ENCODE measurements at regions not wholly inside any gene's neighbourhood (a gene's known extent, or its start where the extent isn't known, plus 50 kb on each side); places are given as distances from the start of the nearest gene placed in this dataset.

DNA sequence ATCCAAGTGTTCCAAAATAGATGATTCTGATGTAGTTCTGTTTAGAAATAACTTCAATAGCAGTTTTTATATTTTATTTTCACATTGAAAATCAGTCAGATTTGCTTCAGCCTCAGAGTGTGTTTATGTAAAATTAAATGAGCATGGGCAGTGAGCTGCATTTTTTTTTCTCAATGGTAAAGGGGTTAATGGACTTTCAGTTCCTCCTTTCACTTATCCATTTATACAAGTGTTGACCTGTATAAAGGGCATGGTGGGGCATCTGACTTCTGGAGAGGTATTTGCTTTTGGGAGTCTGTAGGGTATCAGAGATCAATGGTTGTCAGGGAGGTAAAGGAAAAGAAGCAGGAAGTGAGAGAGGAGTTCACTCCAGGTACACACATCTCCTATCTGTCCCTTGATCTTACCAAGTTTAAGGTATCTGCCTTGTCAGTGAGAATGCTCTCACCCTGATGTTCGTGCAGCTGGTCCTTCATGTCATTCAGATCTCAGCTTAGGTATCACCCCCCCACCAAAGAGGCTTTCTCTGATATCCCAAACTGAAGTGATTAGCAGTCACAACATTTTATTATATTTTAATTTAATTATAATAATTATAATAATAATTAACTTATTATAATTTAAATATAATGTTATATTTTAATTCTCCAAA, 181.6 kb upstream of the LMNTD1 start:
- Histone ChIP-seq H3K36me3 (ENCODE audit: control insufficient read depth, low read depth, low read length) (no peaks in the 10 kb centered on the region), H3K27me3 (ENCODE audit: control insufficient read depth, insufficient read depth, low read length) (no peaks in the 10 kb centered on the region), H3K27ac (ENCODE audit: low read length) (no peak overlapping the region), H3K4me3 (ENCODE audit: low read length) (no peak overlapping the region), H3K9ac (ENCODE audit: low read length) (no peak overlapping the region), H3K4me1 (ENCODE audit: control insufficient read depth, low read depth, low read length) (peaks cover 10% of the 10 kb centered on the region), H3K9me3 (ENCODE audit: control insufficient read depth, low read depth, low read length) (no peaks in the 10 kb centered on the region)

DNA sequence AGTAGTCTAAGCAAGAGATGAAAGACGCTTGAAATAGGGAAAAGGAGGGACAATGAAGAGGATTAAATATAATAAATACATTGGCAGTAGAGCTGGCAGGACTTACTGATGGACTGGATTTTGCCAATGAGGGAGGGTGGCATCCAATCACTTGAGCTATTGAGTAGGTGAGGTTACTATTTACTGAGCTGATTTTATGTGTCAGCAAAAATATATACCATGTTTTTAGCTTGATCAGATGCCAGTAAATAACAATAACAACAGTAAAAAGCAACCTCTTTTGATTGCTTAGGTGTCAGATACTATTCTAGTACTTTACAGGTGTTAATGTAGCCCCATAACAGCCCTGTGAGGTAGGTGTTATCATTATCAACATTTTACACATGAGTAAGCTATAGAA, 187.5 kb upstream of the LMNTD1 start:
- no peak overlapping the region for H3K4me3 ChIP-seq (ENCODE audit: low read length)
- H3K36me3 ChIP-seq (ENCODE audit: control insufficient read depth, low read depth, low read length): no peaks in the 10 kb centered on the region
- H3K27ac ChIP-seq (ENCODE audit: low read length): no peak overlapping the region
- peaks cover 9% of the 10 kb centered on the region for H3K4me1 ChIP-seq (ENCODE audit: control insufficient read depth, low read depth, low read length)
- no peak overlapping the region for H3K9ac ChIP-seq (ENCODE audit: low read length)
- H3K9me3 ChIP-seq (ENCODE audit: control insufficient read depth, low read depth, low read length): no peaks in the 10 kb centered on the region
- H3K27me3 ChIP-seq (ENCODE audit: control insufficient read depth, insufficient read depth, low read length): no peaks in the 10 kb centered on the region

DNA sequence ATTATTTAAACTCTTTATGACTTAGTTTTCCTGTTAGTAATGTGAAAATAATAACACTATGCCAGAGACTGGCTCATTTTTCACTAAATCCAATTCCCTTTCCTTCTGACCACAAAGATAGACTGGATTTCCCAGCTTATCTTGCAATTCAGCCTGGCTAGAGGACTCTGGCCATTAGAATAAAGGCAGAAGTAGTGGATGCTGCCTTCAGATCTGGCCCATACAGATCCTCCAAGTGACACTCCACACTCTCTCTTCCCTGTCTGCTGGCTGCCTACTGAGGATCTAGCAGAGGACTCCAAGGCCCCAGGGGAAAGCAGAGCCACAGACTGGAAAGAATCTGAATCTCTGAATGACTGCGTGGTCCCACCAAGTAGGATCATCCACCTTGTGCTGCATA, 188.8 kb upstream of the LMNTD1 start:
- H3K9me3 ChIP-seq (ENCODE audit: control insufficient read depth, low read depth, low read length): no peaks in the 10 kb centered on the region
- no peak overlapping the region for H3K4me3 ChIP-seq (ENCODE audit: low read length)
- no peak overlapping the region for H3K9ac ChIP-seq (ENCODE audit: low read length)

DNA sequence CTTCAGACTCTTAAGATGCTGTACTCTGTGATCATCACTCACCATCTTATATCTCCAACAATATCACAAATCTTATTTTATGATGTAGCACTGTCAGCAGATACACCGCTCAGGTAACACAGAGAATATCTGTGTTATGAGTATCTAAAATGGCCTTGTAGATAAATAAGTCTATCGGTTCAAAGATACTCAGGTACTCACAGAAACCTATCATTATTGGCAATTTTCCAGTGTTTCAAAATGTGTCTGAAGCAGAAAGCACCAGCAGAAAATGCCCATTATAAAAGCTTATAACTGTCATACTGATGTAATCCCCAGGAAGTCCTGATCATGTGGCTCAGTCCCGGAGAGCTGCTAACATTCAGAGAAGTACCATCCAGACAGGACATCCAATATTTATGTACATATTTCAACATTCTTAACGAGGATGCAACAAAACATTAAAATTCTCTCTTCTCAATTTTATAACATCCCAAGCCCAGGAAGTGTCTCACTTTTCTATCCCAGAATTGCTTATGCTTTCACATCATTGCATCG, 190.7 kb upstream of the LMNTD1 start:
- Histone ChIP-seq H3K4me3 (ENCODE audit: low read length) (no peak overlapping the region), H3K27ac (ENCODE audit: low read length) (no peak overlapping the region), H3K4me1 (ENCODE audit: control insufficient read depth, low read depth, low read length) (peaks cover 9% of the 10 kb centered on the region), H3K9me3 (ENCODE audit: control insufficient read depth, low read depth, low read length) (no peaks in the 10 kb centered on the region), H3K27me3 (ENCODE audit: control insufficient read depth, insufficient read depth, low read length) (no peaks in the 10 kb centered on the region), H3K36me3 (ENCODE audit: control insufficient read depth, low read depth, low read length) (no peaks in the 10 kb centered on the region), H3K9ac (ENCODE audit: low read length) (no peak overlapping the region)

More for the DNA sequence above, 188.8 kb upstream of the LMNTD1 start:
- Histone ChIP-seq H3K27ac (ENCODE audit: low read length) (no peak overlapping the region), H3K36me3 (ENCODE audit: control insufficient read depth, low read depth, low read length) (no peaks in the 10 kb centered on the region), H3K4me1 (ENCODE audit: control insufficient read depth, low read depth, low read length) (peaks cover 9% of the 10 kb centered on the region), H3K27me3 (ENCODE audit: control insufficient read depth, insufficient read depth, low read length) (no peaks in the 10 kb centered on the region)

DNA sequence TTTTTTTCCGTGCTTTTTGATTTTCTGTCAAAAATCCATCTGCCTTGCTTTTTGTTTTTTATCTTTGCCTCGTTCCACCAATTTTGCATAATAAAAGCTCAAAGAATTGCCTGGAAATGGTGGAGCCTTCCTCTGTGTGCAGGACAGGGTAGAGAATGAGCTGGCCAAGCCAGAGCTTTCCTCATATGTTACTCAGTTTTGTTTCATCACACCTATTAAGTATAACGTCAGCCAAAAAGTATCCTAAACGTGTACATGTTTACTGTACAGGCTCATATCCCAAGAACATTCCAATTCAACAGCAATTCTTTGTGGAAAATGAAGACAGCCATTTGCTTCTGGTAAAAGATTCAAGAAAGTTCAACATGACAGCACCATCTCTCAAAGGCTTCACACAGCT, 191.2 kb upstream of the LMNTD1 start:
- no peaks in the 10 kb centered on the region for H3K36me3 ChIP-seq (ENCODE audit: control insufficient read depth, low read depth, low read length)
- H3K9me3 ChIP-seq (ENCODE audit: control insufficient read depth, low read depth, low read length): no peaks in the 10 kb centered on the region
- no peak overlapping the region for H3K9ac ChIP-seq (ENCODE audit: low read length)
- H3K27me3 ChIP-seq (ENCODE audit: control insufficient read depth, insufficient read depth, low read length): no peaks in the 10 kb centered on the region
- H3K4me1 ChIP-seq (ENCODE audit: control insufficient read depth, low read depth, low read length): peaks cover 9% of the 10 kb centered on the region
- H3K4me3 ChIP-seq (ENCODE audit: low read length): no peak overlapping the region
- no peak overlapping the region for H3K27ac ChIP-seq (ENCODE audit: low read length)

DNA sequence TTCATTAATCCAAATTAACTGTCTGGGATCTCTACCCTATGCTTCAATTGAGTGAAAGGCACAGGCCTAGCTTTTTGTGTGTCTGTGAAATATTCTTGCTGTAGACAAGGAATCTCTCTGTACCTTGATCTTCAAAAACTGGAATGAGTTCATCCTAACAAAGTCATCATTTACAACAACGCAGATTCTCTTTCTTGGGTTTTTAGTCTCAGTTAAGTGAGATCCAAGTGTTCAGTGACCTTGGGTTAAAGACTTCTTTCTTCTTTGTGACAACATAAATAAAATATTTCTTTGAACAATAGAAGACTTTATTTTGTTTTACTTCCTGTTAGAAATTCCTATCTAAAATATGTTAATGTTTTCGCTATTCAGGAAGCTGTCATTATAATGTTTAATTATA, 192.2 kb upstream of the LMNTD1 start:
- Histone ChIP-seq H3K9me3 (ENCODE audit: control insufficient read depth, low read depth, low read length) (no peaks in the 10 kb centered on the region), H3K4me3 (ENCODE audit: low read length) (no peak overlapping the region), H3K27ac (ENCODE audit: low read length) (no peak overlapping the region), H3K9ac (ENCODE audit: low read length) (no peak overlapping the region), H3K4me1 (ENCODE audit: control insufficient read depth, low read depth, low read length) (peaks cover 9% of the 10 kb centered on the region), H3K36me3 (ENCODE audit: control insufficient read depth, low read depth, low read length) (no peaks in the 10 kb centered on the region), H3K27me3 (ENCODE audit: control insufficient read depth, insufficient read depth, low read length) (no peaks in the 10 kb centered on the region)

DNA sequence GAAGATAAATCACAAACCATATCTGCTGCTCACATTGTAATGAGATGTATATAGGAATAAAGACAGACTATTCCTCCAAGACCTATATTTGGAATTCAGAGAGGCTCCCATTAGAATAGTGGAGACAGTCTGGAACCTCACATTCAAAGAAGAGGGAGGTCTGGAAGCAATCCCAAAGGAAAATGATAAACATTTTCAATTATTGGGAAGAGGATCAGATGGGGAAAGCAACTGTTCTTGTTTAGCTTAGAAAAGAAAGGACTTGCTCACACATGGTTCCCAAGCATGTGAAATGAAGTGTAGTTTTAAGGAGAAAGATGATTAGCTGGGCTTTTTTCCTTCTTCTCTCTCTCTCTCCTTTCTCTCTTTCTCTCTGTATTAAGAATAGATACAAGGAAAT, 193.0 kb upstream of the LMNTD1 start:
- H3K4me1 ChIP-seq (ENCODE audit: control insufficient read depth, low read depth, low read length): peaks cover 9% of the 10 kb centered on the region
- H3K36me3 ChIP-seq (ENCODE audit: control insufficient read depth, low read depth, low read length): no peaks in the 10 kb centered on the region
- no peak overlapping the region for H3K4me3 ChIP-seq (ENCODE audit: low read length)
- no peaks in the 10 kb centered on the region for H3K9me3 ChIP-seq (ENCODE audit: control insufficient read depth, low read depth, low read length)
- H3K9ac ChIP-seq (ENCODE audit: low read length): no peak overlapping the region
- no peaks in the 10 kb centered on the region for H3K27me3 ChIP-seq (ENCODE audit: control insufficient read depth, insufficient read depth, low read length)
- H3K27ac ChIP-seq (ENCODE audit: low read length): no peak overlapping the region

DNA sequence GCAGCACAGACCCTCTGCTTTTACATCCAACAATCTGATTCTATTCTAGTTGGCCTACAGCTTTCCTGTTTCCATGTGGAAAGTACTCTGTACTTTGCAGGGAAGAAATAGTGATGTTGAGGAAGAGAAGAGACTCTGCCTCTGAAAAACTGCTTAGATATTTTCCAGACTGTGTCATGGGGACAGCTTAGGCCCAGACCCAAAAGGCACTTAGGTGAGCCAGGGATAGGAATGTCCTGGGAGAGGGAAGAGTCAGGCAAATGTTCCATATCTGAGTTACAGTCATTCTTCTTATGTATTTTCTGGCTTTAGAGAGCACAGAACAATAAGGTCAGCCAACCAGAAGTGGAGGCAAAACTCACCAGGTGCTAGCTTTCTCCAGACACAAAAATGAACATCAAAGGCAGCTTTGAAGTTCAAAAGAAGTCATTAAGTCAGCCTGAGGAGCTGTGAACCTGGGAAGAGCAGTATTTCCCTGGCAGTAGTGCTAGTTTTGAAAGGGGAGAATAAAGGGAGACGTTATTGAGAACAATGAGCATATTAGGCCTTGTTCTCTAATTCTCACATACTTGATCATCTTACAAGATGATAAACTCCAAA, 199.7 kb upstream of the LMNTD1 start:
- H3K9me3 ChIP-seq (ENCODE audit: control insufficient read depth, low read depth, low read length): no peaks in the 10 kb centered on the region
- no peaks in the 10 kb centered on the region for H3K36me3 ChIP-seq (ENCODE audit: control insufficient read depth, low read depth, low read length)
- H3K27ac ChIP-seq (ENCODE audit: low read length): no peak overlapping the region
- no peak overlapping the region for H3K9ac ChIP-seq (ENCODE audit: low read length)
- H3K4me1 ChIP-seq (ENCODE audit: control insufficient read depth, low read depth, low read length): peaks cover 3% of the 10 kb centered on the region
- H3K27me3 ChIP-seq (ENCODE audit: control insufficient read depth, insufficient read depth, low read length): no peaks in the 10 kb centered on the region
- no peak overlapping the region for H3K4me3 ChIP-seq (ENCODE audit: low read length)

DNA sequence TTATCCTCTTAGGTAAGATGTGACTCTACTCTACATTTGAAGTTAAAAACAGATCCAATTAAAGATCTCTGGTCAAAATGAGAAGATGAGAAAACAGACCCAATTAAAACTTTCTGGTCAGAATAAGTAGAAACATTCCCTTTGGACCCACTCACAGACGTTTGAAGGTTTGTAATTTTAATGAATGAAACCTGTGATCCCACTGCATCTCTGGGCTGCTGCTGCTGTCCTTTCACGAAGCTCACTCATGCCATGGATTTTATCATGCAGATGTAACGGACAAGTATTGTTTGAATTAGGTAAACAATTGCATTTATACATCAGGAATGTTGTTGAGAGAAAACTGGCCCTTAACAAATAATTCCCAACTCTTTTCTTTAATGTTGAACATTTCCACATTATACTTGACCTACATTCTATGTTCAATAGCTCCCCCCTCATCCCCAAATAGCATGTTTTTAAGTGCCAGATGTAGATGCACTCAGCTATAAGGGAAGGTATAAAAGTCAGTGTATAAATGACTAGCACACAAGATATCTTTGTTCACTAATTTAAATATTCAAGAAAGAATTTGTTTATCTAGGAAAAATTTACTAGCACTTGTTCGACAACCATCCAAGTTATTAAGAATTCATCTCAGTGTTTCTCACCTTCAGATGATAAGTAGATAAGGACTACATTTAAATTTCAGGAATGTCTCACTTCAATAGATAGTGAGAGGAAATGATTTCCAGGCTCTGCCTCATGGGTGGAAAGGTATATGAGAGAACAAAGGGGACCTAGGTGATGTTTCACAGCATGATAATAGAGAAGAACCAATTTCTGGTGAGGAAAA, 202.3 kb upstream of the LMNTD1 start:
- Histone ChIP-seq H3K9ac (ENCODE audit: low read length) (no peak overlapping the region), H3K36me3 (ENCODE audit: control insufficient read depth, low read depth, low read length) (no peaks in the 10 kb centered on the region), H3K4me1 (ENCODE audit: control insufficient read depth, low read depth, low read length) (peaks cover 3% of the 10 kb centered on the region), H3K4me3 (ENCODE audit: low read length) (no peak overlapping the region), H3K27ac (ENCODE audit: low read length) (no peak overlapping the region), H3K27me3 (ENCODE audit: control insufficient read depth, insufficient read depth, low read length) (no peaks in the 10 kb centered on the region), H3K9me3 (ENCODE audit: control insufficient read depth, low read depth, low read length) (no peaks in the 10 kb centered on the region)

DNA sequence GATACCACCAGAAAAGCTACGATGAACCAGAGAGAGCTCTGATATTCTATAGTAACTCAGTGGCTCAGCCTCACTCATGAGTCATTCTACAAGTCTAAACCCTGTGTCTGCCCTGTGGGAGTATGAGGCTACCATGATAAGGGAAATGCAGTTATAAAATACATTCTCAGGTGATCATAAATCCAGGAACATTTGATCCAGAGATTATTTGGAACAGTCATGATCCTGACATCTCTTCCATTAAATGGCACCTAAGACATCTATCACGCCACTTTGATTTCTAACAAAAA, 202.6 kb upstream of the RASSF8 start:
- Histone ChIP-seq H3K4me1 (ENCODE audit: control insufficient read depth, low read depth, low read length) (peaks cover 3% of the 10 kb centered on the region), H3K4me3 (ENCODE audit: low read length) (no peak overlapping the region), H3K27ac (ENCODE audit: low read length) (no peak overlapping the region), H3K27me3 (ENCODE audit: control insufficient read depth, insufficient read depth, low read length) (no peaks in the 10 kb centered on the region), H3K9me3 (ENCODE audit: control insufficient read depth, low read depth, low read length) (no peaks in the 10 kb centered on the region), H3K36me3 (ENCODE audit: control insufficient read depth, low read depth, low read length) (no peaks in the 10 kb centered on the region), H3K9ac (ENCODE audit: low read length) (no peak overlapping the region)

DNA sequence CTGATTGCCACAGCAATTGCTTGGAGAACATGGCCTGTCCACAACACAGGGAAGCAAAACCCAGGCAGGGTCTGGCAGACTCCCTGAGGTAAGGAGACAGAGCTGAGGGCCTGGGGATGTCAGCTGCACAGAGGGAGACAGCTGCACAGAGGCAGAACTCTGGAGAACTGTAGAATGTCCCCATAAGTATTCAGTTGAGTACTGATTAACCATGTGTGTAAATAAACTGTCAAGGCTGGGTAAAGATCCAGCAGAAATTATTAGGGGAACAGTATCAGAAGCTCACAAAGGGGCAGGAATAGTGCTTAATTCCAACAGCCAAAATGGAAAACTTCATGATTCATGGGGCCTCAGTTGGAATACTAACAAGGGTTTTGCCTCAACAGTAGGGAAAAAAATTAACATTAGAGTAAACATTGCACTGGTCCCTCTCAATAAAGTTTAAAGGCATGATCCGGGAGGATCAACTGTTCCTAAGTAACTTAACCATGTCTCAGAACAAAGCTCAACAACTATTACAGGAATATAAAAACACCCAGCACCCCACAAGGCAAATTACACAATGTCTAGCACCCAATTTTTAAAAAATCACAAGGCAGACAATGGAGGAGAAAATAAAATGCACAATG, 201.3 kb upstream of the RASSF8 start:
- no peak overlapping the region for H3K4me3 ChIP-seq (ENCODE audit: low read length)
- H3K36me3 ChIP-seq (ENCODE audit: control insufficient read depth, low read depth, low read length): no peaks in the 10 kb centered on the region
- H3K4me1 ChIP-seq (ENCODE audit: control insufficient read depth, low read depth, low read length): peaks cover 3% of the 10 kb centered on the region
- no peaks in the 10 kb centered on the region for H3K27me3 ChIP-seq (ENCODE audit: control insufficient read depth, insufficient read depth, low read length)
- no peak overlapping the region for H3K9ac ChIP-seq (ENCODE audit: low read length)
- H3K9me3 ChIP-seq (ENCODE audit: control insufficient read depth, low read depth, low read length): no peaks in the 10 kb centered on the region
- H3K27ac ChIP-seq (ENCODE audit: low read length): no peak overlapping the region
